Brain microvascular endothelial cell (primary cell): ENCODE measurements at regions not wholly inside any gene's neighbourhood (a gene's known extent, or its start where the extent isn't known, plus 50 kb on each side); places are given as distances from the start of the nearest gene placed in this dataset.
A peak's percentile ranks its signal among the peaks of the same experiment; 100 is the strongest.

ENCODE experiments used
- DNase-seq: peaks from one replicate; pipeline ENCODE4 v3.0.0-alpha.2; 2020
- H3K27ac ChIP-seq: fragments of 250-450 bp; sonication (Bioruptor Pico); 2 replicates; pipeline ENCODE4 v1.5.1; 2020; ENCODE audit warnings: mild to moderate bottlenecking, moderate library complexity
- H3K27me3 ChIP-seq: fragments of 250-450 bp; sonication (Bioruptor Pico); replicated peaks from 2 replicates; pipeline ENCODE4 v1.5.1; 2020; ENCODE audit warnings: mild to moderate bottlenecking
- H3K36me3 ChIP-seq: fragments of 250-450 bp; sonication (Bioruptor Pico); replicated peaks from 2 replicates; pipeline ENCODE4 v1.5.1; 2020; ENCODE audit warnings: mild to moderate bottlenecking
- H3K4me3 ChIP-seq: 2 replicates; pipeline ENCODE4 v1.5.1; 2011; ENCODE audit warnings: low read depth, mild to moderate bottlenecking, control low read depth, low read length, moderate library complexity
- in situ Hi-C: cut with HindIII; loops from 2 replicates; pipeline ENCODE4 v1.10.0; 2017; ENCODE audit warnings: low sequenced_read_pairs, low pct_ligation_motif_present
- TF ChIP-seq, protein P1 (sequence below): IDR thresholded peaks from 2 replicates; pipeline ENCODE4 v1.5.1; 2011; ENCODE audit warnings: low read depth, mild to moderate bottlenecking, moderate library complexity, low read length, control low read depth, inconsistent platforms; ENCODE audit errors: missing control alignments

DNA sequence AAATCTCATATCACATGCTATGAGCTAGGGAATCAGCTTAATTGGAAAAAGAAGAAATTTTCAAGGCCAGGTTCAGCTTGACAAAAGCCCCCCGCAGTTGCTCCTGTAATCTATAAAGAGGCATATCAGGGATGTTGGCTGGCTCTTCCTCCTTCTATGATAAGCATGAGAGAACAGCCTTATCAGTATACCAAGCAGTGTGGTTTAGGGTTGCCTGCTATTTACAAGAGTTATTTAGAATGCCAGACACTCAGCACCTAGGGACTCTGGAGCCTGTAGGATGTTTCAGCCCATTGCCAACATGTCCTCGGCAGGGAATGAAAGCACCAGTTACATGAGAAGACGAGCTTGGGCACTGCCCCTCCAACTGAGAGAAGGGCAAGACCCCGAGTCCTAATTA lies 89.5 kb upstream of the TMPO start:
- TF ChIP-seq, protein P1, sequence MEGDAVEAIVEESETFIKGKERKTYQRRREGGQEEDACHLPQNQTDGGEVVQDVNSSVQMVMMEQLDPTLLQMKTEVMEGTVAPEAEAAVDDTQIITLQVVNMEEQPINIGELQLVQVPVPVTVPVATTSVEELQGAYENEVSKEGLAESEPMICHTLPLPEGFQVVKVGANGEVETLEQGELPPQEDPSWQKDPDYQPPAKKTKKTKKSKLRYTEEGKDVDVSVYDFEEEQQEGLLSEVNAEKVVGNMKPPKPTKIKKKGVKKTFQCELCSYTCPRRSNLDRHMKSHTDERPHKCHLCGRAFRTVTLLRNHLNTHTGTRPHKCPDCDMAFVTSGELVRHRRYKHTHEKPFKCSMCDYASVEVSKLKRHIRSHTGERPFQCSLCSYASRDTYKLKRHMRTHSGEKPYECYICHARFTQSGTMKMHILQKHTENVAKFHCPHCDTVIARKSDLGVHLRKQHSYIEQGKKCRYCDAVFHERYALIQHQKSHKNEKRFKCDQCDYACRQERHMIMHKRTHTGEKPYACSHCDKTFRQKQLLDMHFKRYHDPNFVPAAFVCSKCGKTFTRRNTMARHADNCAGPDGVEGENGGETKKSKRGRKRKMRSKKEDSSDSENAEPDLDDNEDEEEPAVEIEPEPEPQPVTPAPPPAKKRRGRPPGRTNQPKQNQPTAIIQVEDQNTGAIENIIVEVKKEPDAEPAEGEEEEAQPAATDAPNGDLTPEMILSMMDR, result no peak
- Histone ChIP-seq H3K27me3 (no peaks in the 10 kb centered on the region), H3K4me3 (no peak overlapping the region), H3K36me3 (no peaks in the 10 kb centered on the region), H3K27ac (no peak overlapping the region)
- in situ Hi-C loops, result no loop called here
- no peak for DNase-seq

DNA sequence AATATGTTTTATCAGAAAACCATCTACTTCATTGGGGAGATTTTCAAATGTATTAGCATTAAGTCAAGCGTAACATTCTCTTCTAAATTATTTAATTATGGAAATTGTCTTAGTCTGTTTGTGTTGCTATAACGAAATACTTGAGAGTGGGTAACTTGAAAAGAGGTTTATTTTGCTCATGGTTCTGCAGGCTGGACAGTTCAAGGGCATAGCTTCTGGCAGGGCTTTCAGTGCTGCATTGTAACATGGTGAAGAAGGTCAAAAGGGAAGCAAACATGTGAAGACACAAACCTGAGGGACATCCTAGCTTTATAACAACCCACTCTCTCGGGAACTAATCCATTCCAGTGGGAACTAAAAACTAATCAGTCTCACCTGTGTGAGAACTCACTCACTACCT lies 84.3 kb upstream of the TMPO start:
- TF ChIP-seq, protein P1, result no peak
- Histone ChIP-seq H3K27ac (no peak overlapping the region), H3K4me3 (no peak overlapping the region), H3K27me3 (no peaks in the 10 kb centered on the region), H3K36me3 (no peaks in the 10 kb centered on the region)
- in situ Hi-C loops, result no loop called here
- no peak for DNase-seq

DNA sequence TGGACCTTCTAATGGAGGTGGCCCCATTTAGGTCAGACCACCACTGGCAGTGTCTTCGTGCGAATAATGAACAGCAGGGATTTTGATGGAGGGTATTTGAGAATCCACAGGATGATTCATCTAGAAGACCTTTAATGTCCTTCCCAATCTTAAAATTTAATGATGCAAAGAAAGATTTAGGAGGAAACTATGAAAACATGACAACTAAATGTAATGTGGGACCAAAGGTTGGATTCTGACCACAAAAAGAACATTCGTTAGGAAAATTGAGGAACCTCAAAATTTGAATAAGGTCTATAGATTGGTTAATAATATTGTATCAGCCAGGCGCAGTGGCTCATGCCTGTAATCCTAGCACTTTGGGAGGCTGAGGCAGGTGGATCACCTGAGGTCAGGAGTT lies 78.2 kb upstream of the TMPO start:
- Histone ChIP-seq H3K27me3 (no peaks in the 10 kb centered on the region), H3K27ac (no peak overlapping the region), H3K36me3 (no peaks in the 10 kb centered on the region), H3K4me3 (no peak overlapping the region)
- in situ Hi-C loops, result no loop called here
- DNase-seq, result no peak
- TF ChIP-seq, protein P1, result no peak

DNA sequence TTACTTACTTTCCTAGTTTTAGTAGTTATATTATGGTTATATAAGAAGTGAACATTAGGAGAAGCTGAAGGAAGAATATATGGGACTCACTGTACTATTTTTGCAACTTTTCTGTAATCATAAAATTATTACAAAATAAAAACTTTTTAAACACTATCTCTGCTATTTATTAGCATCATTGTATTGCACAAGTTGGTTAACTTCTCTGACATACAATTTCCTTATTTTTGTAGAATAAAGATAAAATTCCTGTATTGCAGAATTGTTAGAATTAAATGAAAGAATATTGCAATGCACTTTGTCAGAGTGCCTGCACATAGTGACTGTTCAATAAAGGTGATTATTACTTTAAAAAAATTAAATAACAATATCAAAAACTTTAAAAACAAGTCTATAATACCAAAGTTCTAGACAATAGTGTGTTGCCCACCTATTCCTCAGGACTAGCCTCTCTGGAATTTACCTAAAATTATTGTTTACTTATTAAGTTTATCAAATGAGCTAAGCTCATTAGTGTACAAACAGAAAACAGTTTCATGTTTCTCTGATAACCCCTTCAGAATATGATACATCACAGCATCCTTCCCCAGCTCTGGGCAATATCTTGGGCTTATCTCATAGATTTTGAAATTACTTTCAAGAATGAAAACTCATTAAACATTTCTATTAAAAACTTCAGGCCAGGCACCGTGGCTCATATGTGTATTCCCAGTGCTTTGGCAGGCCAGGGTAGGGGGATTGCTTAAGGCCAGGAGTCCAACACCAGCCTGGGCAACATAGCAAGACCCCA lies 77.4 kb upstream of the TMPO start:
- H3K27ac ChIP-seq, result no peak overlapping the region
- in situ Hi-C loops, result no loop called here
- no peaks in the 10 kb centered on the region for H3K36me3 ChIP-seq
- no peaks in the 10 kb centered on the region for H3K27me3 ChIP-seq
- no peak for DNase-seq
- no peak overlapping the region for H3K4me3 ChIP-seq
- TF ChIP-seq, protein P1, result no peak

DNA sequence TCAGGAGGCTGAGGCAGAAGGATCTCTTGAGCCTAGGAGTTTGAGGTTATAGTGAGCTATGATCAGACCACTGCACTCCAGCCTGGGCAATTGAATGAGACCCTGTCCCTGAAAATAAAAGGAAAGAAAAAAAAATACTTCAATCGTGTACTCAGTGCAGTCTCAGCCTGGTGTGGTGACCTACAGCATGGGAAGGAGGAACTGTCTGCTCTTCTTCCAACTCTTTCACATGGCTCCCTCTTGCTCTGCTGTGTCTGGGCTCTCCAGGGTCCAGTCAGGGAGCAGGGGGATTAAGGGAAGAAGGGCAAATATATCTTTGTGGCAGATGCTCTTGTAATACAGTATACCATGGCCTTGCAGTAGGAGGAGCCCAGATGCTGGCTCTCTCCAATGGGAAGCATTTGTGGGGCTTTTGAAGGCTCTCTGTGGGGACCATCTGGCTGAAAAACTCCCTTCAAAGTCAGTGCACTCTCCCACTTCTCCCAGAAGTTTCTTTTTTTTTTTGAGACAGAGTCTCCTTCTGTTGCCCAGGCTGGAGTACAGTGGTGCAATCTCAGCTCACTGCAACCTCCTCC lies 76.6 kb upstream of the TMPO start:
- TF ChIP-seq, protein P1, result no peak
- in situ Hi-C loops, result no loop called here
- H3K27ac ChIP-seq, result peak overlapping the region; percentile 92

More for the DNA sequence above, 76.6 kb upstream of the TMPO start:
- Histone ChIP-seq H3K27me3 (no peaks in the 10 kb centered on the region), H3K36me3 (no peaks in the 10 kb centered on the region), H3K4me3 (no peak overlapping the region)
- no peak for DNase-seq
